ENCODE measurements at regions not wholly inside any gene's neighbourhood (a gene's known extent, or its start where the extent isn't known, plus 50 kb on each side); places are given as distances from the start of the nearest gene placed in this dataset.

DNA sequence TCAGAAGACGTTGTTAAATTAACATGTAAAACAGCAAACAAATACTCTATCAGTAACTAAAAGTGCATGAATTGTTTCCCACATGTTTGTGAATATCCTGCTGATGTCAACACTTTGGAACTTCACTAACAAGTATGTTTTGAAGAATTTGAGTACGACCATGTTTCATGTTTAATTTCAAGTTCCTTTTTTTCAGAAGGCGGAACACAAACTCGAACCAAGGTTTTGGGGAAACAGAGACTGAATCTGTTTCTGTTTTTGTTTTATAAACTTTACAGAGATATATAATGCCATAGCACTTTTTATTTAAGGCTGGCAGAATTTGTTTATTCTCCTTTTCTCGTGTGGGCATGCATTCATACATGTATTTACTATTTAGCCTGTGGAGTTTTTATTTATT lies 509.3 kb upstream of the CITED2 start:
- WGBS, 2 donors, result 81 to 86% methylated on average over 5 of the region's 5 CpGs
- intact Hi-C loops (cut with DNase I; ENCODE audit: low total_unique reads), result no loop called here
- Histone ChIP-seq H3K4me1 (peaks cover 22% of the 10 kb centered on the region), H3K4me3 (no peak overlapping the region), H3K9me3 (no peaks in the 10 kb centered on the region), H3K27me3 (no peaks in the 10 kb centered on the region), H3K27ac (peak overlapping the region; percentile 8 to 17), H3K36me3 (ENCODE audit: low read depth, missing control alignments) (no peaks in the 10 kb centered on the region)
- TF ChIP-seq POLR2A (IDR thresholded peaks at IDR 0.05), result no peak
- TF ChIP-seq, protein P1, sequence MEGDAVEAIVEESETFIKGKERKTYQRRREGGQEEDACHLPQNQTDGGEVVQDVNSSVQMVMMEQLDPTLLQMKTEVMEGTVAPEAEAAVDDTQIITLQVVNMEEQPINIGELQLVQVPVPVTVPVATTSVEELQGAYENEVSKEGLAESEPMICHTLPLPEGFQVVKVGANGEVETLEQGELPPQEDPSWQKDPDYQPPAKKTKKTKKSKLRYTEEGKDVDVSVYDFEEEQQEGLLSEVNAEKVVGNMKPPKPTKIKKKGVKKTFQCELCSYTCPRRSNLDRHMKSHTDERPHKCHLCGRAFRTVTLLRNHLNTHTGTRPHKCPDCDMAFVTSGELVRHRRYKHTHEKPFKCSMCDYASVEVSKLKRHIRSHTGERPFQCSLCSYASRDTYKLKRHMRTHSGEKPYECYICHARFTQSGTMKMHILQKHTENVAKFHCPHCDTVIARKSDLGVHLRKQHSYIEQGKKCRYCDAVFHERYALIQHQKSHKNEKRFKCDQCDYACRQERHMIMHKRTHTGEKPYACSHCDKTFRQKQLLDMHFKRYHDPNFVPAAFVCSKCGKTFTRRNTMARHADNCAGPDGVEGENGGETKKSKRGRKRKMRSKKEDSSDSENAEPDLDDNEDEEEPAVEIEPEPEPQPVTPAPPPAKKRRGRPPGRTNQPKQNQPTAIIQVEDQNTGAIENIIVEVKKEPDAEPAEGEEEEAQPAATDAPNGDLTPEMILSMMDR (IDR thresholded peaks at IDR 0.05), result no peak
- no peak for DNase-seq

DNA sequence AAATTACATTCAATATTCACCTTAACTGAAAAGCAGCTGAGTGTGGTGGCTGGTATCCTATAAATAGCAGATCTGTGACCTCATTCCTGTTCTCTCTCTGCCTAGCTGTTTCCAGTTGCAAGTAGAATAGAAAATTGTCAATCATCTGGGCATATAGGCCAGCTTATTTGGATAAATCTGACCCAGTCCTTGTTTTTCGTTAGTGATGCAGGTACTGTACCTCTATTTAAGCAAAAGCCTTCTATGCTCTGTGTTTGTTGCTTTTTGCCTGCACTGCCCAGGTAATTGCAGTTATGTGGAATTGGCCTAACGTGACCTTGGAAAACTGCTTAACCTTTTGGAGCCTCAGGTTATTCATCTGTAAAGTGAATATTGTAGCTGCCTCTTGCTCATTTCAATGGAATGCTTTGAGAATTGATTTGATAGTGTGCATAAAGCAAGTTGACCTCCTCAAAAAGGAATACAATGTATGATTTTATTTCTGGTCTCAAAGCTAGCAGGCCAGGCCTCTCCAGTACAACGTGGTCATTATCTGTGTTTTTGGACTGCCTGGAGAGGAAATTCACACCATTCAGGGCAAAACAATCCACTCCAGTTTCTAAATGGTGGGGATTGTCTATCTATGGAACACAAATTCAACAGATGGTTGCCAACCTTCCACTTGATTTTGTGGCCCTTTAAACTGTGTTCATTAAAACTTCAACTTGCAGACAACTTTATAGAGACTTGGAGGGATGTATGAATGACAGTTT lies 508.7 kb upstream of the CITED2 start:
- WGBS, 2 donors, result 38 to 66% methylated on average over 3 of the region's 3 CpGs
- Histone ChIP-seq H3K27me3 (no peaks in the 10 kb centered on the region), H3K27ac (peak overlapping the region; percentile 8 to 17), H3K4me1 (peaks cover 17% of the 10 kb centered on the region), H3K9me3 (no peaks in the 10 kb centered on the region), H3K4me3 (no peak overlapping the region), H3K36me3 (ENCODE audit: low read depth, missing control alignments) (no peaks in the 10 kb centered on the region)
- intact Hi-C loops (cut with DNase I; ENCODE audit: low total_unique reads), result no loop called here
- DNase-seq, result no peak
- TF ChIP-seq, protein P1 (IDR thresholded peaks at IDR 0.05), result no peak
- TF ChIP-seq POLR2A (IDR thresholded peaks at IDR 0.05), result no peak

DNA sequence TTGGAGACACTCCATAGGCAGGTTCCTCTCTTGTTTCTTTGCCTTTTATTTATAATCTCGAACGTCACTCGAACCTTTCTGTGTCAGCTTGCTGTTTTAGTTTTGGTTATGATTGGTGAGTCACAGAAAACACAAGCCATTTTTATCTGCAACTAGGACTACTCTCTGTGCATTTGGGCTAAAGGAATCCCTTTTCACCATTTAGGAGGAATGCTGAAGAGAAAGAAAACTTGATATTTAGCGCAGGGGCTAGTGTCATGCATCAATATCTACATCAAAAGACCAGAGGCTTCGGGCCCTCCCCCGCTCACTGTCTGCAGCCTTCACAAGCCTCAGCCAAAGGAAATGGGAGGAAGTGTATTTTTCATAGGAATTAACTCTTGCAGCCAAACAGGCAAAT lies 507.8 kb upstream of the CITED2 start:
- DNase-seq, result peak; percentile 33
- no peak overlapping the region for H3K4me3 ChIP-seq

DNA sequence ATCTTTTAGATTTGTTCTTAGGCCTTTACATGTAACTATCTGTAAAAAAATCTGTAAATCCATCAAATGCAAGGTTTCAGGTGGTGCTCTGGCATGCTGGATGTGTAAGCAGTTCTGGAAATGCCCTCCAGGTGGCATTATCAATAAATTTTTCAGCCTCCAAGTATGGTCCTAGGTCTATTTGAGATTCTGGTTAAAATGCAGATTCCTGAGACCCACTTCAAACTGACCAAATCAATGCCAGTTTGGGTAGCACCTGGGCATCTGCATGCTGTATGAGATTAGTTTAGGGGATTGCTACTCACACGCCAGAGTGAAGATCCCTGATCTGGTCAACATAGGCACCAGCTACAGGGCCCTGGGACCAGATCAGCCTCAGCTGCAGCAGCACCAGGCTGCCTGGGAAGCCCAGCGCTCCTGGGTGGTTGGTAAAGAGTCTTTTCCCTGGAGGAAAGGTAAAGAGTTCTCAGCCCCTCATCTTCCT lies 507.3 kb upstream of the CITED2 start:
- WGBS, 2 donors, result 62 to 75% methylated on average over 2 of the region's 2 CpGs
- no peak overlapping the region for H3K27ac ChIP-seq

More for the DNA sequence above, 507.8 kb upstream of the CITED2 start:
- 46 to 60% methylated on average over 6 of the region's 6 CpGs for WGBS, 2 donors
- H3K9me3 ChIP-seq, result no peaks in the 10 kb centered on the region
- intact Hi-C loops (cut with DNase I; ENCODE audit: low total_unique reads), result no loop called here
- no peaks in the 10 kb centered on the region for H3K27me3 ChIP-seq
- H3K36me3 ChIP-seq (ENCODE audit: low read depth, missing control alignments), result no peaks in the 10 kb centered on the region
- H3K4me1 ChIP-seq, result peaks cover 16% of the 10 kb centered on the region
- peak overlapping the region in 1 of 2 donors; percentile 0 for H3K27ac ChIP-seq
- no peak for TF ChIP-seq POLR2A (IDR thresholded peaks at IDR 0.05)
- TF ChIP-seq, protein P1 (IDR thresholded peaks at IDR 0.05), result no peak

More for the DNA sequence above, 507.3 kb upstream of the CITED2 start:
- Histone ChIP-seq H3K4me3 (no peak overlapping the region), H3K9me3 (no peaks in the 10 kb centered on the region), H3K4me1 (peaks cover 16% of the 10 kb centered on the region), H3K36me3 (ENCODE audit: low read depth, missing control alignments) (no peaks in the 10 kb centered on the region), H3K27me3 (no peaks in the 10 kb centered on the region)
- intact Hi-C loops (cut with DNase I; ENCODE audit: low total_unique reads), result no loop called here
- DNase-seq, result peak; percentile 32
- no peak for TF ChIP-seq POLR2A (IDR thresholded peaks at IDR 0.05)
- TF ChIP-seq, protein P1 (IDR thresholded peaks at IDR 0.05), result peak; percentile 48 to 57 (median 57)
